EH (cell line): ENCODE measurements at regions not wholly inside any gene's neighbourhood (a gene's known extent, or its start where the extent isn't known, plus 50 kb on each side); places are given as distances from the start of the nearest gene placed in this dataset.

ENCODE experiments used
- DNase-seq: peaks from one replicate; pipeline ENCODE4 v3.0.0-alpha.2; 2015; ENCODE audit warnings: low read depth

DNA sequence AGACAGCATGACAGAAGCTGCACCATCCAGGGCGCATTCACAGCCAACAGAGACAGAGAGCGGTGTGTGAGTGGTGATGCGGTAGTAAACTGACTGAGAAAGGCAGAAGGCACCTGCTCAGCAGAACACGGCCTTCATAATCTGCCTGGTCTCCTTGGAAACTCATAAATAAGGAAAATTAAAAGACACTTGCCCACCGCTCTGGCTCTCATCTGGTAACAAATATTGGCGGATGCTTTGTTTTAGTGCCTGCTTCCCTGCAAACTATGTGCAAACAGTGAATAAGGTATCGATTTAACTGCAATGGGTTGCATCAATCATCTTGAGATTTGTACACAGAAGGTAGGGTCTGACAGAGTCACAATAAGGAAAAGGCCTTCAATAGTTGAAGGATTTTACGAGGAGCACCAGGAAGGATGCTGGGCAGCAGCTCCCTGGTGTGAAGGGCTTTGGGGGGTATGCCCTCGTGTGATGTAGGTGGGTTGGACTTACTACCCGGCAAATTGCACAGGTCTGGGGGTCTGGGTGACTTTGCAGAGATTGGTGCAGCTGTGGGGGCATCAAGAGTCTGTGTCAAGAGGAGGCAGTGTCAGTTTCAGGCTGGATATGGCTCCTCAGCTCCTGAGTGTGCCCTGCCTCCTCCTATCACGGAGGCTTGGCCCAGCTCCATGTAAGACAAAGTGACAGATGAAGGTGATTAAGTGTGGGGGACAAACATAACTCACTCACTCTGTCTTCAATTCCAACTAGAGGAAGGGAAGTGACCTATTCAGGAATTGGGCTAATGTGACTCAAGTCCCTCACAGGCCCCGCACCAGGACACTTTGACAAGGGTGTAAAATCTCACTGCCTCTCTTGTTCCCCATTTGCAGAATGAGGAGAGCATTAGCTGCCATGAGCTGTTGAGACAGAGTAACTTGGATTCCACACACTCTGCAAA lies 166.7 kb downstream of the ICE1 start:
- DNase-seq: no peak

- no peak for DNase-seq
These were observed 165.9 kb downstream of the ICE1 start for GRCh38 chr5:5588386-5588785.

- no peak for DNase-seq
These were observed 165.0 kb downstream of the ICE1 start for GRCh38 chr5:5587474-5587873.

GRCh38 chr5:5586721-5587120 lies 164.2 kb downstream of the ICE1 start:
- DNase-seq: no peak

- no peak for DNase-seq
These were observed 163.4 kb downstream of the ICE1 start for GRCh38 chr5:5585751-5586341.

GRCh38 chr5:5584751-5585150 lies 162.3 kb downstream of the ICE1 start:
- no peak for DNase-seq

- DNase-seq: no peak
These were observed 161.8 kb downstream of the ICE1 start for GRCh38 chr5:5584236-5584745.

- no peak for DNase-seq
These were observed 161.4 kb downstream of the ICE1 start for GRCh38 chr5:5583832-5584231.

DNA sequence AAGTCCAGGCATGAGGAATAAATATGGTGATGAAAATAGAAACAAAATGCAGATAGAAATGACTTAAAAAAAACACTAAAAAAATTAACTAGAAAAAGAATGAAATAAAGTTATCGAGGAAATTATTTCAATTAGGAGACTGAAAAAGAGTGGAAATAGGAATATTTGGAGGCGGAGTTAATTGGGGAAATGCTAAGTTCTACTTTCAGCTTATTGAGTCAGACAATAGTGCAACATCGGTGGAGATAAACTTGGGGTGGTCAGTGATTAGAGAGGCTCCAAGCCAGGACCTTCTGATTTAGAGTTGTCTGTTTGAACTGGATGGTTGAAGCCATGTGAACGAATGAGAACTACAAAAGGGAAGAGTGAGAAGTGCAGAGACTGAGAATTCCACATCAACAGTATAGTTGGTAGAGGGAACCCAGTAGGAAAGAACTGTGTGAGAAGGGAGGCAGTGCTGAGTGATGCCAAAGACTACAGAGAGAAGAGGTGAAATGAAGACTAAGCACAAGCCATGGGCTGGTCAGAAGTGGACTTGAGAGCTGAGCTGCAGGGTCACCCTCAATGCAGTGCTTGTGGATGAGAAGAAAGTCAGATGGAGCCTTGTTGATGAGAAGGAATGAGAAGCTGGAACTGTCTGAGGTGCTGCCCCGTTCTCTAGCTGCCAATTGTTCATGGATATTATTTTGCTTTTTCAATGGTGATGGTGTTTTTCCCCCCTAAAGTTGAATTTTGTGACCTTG lies 160.7 kb downstream of the ICE1 start:
- DNase-seq: no peak

- no peak for DNase-seq
These were observed 158.6 kb downstream of the ICE1 start for GRCh38 chr5:5581080-5581479.

- no peak for DNase-seq
These were observed 154.3 kb downstream of the ICE1 start for GRCh38 chr5:5576744-5577143.

DNA sequence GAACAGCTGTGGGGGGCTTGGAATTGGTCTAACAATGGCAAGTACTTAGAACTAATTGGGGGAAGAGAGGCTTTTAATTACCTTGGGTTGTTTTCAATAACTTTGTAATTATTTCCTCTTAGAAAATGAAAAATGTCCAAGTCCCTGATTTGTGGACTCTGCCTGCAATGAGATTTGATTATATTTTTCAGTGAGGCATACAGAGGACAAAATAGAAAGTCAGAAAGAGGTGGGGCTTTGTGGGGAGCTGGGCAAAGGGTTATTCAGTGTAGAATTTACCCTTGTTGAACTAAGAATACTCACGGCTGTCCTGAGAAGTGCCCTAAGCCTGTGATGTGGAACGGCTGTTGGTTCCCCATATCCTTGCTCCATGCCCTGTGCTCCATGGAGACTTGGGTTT lies 153.0 kb downstream of the ICE1 start:
- DNase-seq: no peak

GRCh38 chr5:5573798-5574380 lies 151.4 kb downstream of the ICE1 start:
- DNase-seq: no peak

GRCh38 chr5:5572976-5573797 lies 150.7 kb downstream of the ICE1 start:
- no peak for DNase-seq

DNA sequence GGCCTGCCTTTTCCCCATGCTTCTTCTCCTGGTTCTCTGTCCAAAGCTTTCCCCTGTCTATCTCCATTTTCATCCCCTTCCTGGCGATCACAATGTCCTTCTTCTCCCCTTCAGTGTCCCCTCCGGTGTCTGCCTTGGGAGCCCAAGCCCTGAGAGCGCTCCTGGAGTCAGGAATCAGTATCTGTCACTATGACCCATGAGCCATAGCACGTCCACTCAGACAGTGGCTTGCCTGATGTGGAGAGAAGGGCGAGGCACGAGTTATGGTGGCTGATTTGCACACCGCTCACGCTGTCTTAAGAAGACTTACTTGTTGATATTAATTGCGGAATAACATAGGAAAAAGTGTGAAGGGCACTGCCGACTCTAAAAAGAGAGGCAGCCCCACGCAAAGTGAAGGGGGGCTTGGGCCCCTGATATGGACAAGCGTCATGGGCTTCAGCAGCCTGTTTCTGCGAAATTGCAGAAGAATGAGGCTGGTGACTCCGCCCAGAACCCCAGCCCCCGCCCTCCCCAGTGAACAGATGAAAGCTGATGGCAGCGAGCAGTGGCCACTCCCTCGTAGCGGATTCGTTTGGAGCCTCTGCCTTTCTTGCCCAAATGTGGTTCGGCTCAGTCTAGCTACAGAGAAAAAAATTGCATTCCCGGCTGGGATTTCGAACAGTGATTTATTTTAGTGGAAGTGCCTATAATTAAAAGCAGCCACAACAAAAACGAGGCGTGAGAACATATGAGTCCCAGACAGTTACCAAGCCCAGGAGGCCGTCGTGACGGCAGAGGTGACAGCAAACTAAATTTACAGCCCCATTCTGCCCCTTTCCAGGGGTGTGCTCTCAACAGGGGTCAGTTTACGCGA lies 149.8 kb downstream of the ICE1 start:
- DNase-seq: no peak

DNA sequence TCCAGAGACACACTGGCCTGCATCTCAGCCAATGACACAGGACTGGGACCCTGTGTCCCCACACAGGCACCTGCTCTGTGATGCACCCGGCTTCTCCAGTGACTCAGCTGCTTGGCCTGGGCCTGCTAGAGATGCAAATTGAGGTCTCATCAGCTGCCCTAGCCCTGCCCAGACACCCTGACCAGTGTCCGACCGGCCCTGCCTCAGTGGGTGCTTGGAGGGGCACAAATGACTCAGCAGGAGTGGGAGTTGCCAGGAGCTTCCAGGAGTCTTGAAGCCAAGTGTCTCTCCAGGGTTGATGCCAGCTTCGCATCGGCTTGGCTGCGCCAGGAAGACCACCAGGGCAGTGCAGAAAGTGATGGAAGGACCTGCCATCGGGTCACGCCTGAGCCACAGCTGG lies 148.2 kb downstream of the ICE1 start:
- DNase-seq: no peak

GRCh38 chr5:5564898-5565297 lies 142.4 kb downstream of the ICE1 start:
- DNase-seq: no peak

DNA sequence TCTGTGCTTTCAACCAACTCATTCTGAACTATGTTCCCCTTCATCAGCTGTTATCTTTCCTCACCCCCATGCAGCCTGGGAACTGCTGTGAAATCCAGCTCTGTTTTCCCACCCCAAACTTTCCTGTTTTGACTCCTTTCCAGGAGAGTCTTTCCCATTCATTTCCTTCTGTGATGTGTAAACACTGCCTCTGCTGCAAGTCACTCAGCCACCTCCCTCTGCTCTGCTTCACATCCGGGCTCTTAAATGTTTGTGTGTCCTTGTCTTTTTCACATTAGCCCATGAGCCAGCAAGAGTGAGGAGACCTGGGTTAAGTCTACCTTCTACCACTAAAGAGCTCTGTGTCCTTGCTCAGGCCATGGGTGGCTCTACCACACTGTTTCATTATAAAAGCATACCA lies 137.5 kb downstream of the ICE1 start:
- DNase-seq: no peak

- no peak for DNase-seq
These were observed 136.4 kb downstream of the ICE1 start for GRCh38 chr5:5558638-5559527.
